ENCODE measurements at regions not wholly inside any gene's neighbourhood (a gene's known extent, or its start where the extent isn't known, plus 50 kb on each side); places are given as distances from the start of the nearest gene placed in this dataset.

- H3K27me3 Mint-ChIP-seq = no peaks in the 10 kb centered on the region
- DNase-seq (no peak), ATAC-seq (no peak)
- H3K4me3 Mint-ChIP-seq = no peak overlapping the region
- no peak overlapping the region for H3K27ac Mint-ChIP-seq
- H3K9me3 Mint-ChIP-seq = no peaks in the 10 kb centered on the region
- no peaks in the 10 kb centered on the region for H3K36me3 Mint-ChIP-seq (ENCODE audit: low read depth)
- no peaks in the 10 kb centered on the region for H3K4me1 Mint-ChIP-seq
These were observed 124.3 kb upstream of the SOX4 start for GRCh38 chr6:21469213-21469612.

GRCh38 chr6:21476112-21476511 is 117.4 kb upstream of the SOX4 start:
- ATAC-seq (no peak), DNase-seq (no peak)
- H3K9me3 Mint-ChIP-seq = no peaks in the 10 kb centered on the region
- no peaks in the 10 kb centered on the region for H3K36me3 Mint-ChIP-seq (ENCODE audit: low read depth)
- H3K27ac Mint-ChIP-seq = no peak overlapping the region
- no peak overlapping the region for H3K4me3 Mint-ChIP-seq
- H3K4me1 Mint-ChIP-seq = no peaks in the 10 kb centered on the region
- peaks cover 5% of the 10 kb centered on the region for H3K27me3 Mint-ChIP-seq

DNA sequence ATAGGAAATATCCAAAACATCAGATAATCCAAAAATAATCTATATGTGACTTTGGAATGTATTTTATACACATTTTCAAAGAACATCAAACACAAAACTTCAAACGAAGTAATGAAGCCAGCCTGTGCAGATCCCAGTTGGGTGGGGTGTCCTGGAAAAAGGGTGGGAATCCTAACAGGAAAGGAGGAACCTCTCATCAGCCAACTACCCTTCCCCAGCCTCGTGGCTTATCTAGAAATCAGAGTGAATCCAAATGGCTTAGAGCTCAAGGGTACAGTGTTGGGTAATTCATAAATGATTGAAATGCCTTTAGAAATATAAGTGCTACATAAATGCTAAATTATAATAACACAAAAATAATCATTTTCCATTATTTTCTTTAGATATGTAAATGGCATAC is 115.1 kb upstream of the SOX4 start:
- Mint-ChIP-seq H3K4me3 (no peak overlapping the region), H3K9me3 (no peaks in the 10 kb centered on the region), H3K4me1 (no peaks in the 10 kb centered on the region), H3K27ac (no peak overlapping the region), H3K27me3 (peaks cover 5% of the 10 kb centered on the region), H3K36me3 (ENCODE audit: low read depth) (no peaks in the 10 kb centered on the region)
- no peak for ATAC-seq
- no peak for DNase-seq

- Mint-ChIP-seq H3K4me1 (no peaks in the 10 kb centered on the region), H3K27ac (no peak overlapping the region), H3K27me3 (peaks cover 5% of the 10 kb centered on the region), H3K36me3 (ENCODE audit: low read depth) (no peaks in the 10 kb centered on the region), H3K4me3 (no peak overlapping the region), H3K9me3 (no peaks in the 10 kb centered on the region)
- DNase-seq (no peak), ATAC-seq (no peak)
These were observed 114.5 kb upstream of the SOX4 start for GRCh38 chr6:21478883-21479539.

DNA sequence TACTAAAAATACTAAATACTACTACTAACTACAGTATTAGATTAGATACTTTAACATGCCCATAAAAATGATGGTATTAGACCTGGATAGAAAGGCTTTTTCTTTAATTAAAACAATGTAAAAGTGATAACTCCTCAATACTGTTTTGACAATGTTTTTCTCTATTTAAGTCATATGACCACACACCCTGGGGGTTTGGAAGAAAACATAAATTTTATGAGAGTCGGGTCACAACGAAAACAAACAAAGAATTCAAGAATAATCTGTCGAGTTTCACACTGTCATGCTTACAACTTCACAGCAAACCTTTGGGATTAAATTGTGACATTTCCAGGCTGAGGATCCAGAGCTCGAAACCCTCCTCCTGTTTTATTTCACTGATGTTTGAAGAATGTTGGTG is 107.4 kb upstream of the SOX4 start:
- Mint-ChIP-seq H3K4me1 (no peaks in the 10 kb centered on the region), H3K27me3 (peaks cover 5% of the 10 kb centered on the region), H3K9me3 (no peaks in the 10 kb centered on the region), H3K27ac (no peak overlapping the region), H3K4me3 (no peak overlapping the region), H3K36me3 (ENCODE audit: low read depth) (no peaks in the 10 kb centered on the region)
- DNase-seq (no peak), ATAC-seq (no peak)

DNA sequence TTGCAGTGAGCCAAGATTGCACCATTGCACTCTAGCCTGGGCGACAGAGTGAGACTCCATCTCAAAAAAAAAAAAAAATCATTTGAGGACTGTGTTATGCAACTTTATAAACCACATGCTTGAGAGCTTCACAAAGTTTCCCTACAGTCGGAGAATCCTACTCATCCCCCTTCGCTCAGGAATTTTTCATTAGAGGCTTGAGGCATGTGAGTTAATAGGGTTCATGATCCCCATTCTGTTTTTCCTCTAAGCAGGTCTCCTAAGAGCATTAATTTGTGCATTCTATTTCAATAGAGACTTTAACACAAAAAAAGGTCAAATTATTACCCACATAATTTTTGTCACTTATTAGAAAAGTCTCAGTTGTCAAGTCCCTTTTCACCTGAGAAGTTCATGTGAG is 103.7 kb upstream of the SOX4 start:
- DNase-seq = no peak

GRCh38 chr6:21491955-21492354 is 101.6 kb upstream of the SOX4 start:
- no peaks in the 10 kb centered on the region for H3K9me3 Mint-ChIP-seq
- DNase-seq (no peak), ATAC-seq (no peak)
- H3K27ac Mint-ChIP-seq = no peak overlapping the region
- H3K4me1 Mint-ChIP-seq = no peaks in the 10 kb centered on the region
- H3K4me3 Mint-ChIP-seq = no peak overlapping the region
- peaks cover 5% of the 10 kb centered on the region for H3K27me3 Mint-ChIP-seq
- H3K36me3 Mint-ChIP-seq (ENCODE audit: low read depth) = no peaks in the 10 kb centered on the region

More for the DNA sequence above, 103.7 kb upstream of the SOX4 start:
- no peak overlapping the region for H3K27ac Mint-ChIP-seq
- no peak for ATAC-seq
- H3K4me1 Mint-ChIP-seq = no peaks in the 10 kb centered on the region
- no peak overlapping the region for H3K4me3 Mint-ChIP-seq
- no peaks in the 10 kb centered on the region for H3K9me3 Mint-ChIP-seq
- H3K36me3 Mint-ChIP-seq (ENCODE audit: low read depth) = no peaks in the 10 kb centered on the region
- peaks cover 5% of the 10 kb centered on the region for H3K27me3 Mint-ChIP-seq

DNA sequence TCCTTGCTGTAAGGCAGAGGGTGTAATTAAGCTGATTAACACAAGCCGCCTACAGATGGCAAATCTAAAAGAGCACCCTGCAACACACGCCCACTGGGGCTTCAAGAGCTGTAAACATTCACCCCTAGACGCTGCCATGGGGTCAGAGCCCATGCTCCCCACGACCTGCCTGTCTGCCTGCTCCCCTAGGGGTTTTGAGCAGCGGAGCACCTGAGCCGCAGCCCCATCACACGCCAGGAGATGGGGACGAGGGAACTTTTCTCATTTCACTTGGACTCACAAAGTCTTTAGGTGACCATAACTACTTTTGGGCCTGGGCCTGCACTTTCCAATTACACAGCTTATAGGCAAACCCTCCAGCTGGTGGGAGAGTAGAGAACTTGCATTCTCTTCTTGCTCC is 99.0 kb upstream of the SOX4 start:
- H3K9me3 Mint-ChIP-seq = no peaks in the 10 kb centered on the region
- no peaks in the 10 kb centered on the region for H3K36me3 Mint-ChIP-seq (ENCODE audit: low read depth)
- H3K27ac Mint-ChIP-seq = no peak overlapping the region
- H3K27me3 Mint-ChIP-seq = no peaks in the 10 kb centered on the region
- no peak overlapping the region for H3K4me3 Mint-ChIP-seq
- ATAC-seq (no peak), DNase-seq (no peak)
- H3K4me1 Mint-ChIP-seq = no peaks in the 10 kb centered on the region

- no peaks in the 10 kb centered on the region for H3K4me1 Mint-ChIP-seq
- H3K4me3 Mint-ChIP-seq = no peak overlapping the region
- ATAC-seq (no peak), DNase-seq (no peak)
- H3K36me3 Mint-ChIP-seq (ENCODE audit: low read depth) = no peaks in the 10 kb centered on the region
- no peaks in the 10 kb centered on the region for H3K27me3 Mint-ChIP-seq
- no peak overlapping the region for H3K27ac Mint-ChIP-seq
- H3K9me3 Mint-ChIP-seq = no peaks in the 10 kb centered on the region
These were observed 97.4 kb upstream of the SOX4 start for GRCh38 chr6:21496196-21496595.

DNA sequence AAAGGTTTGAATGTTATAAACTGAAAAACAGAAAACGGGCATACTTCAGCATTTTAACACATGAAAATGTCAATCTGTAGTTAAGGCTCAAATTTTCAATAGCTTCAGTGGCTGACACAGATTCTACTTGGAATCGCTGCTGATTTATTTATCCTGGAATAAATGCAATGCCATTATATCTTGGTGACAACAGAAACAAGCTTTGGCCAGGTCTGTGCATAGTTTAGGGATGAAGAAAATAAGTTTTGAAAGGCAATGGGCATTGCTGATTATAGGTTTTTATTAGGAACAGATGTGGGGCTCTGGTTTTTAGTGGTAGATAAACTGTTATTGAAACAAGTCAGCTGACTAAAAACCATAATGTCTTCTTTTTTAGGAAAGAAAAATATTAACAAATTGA is 96.8 kb upstream of the SOX4 start:
- Mint-ChIP-seq H3K4me1 (no peaks in the 10 kb centered on the region), H3K36me3 (ENCODE audit: low read depth) (no peaks in the 10 kb centered on the region), H3K9me3 (no peaks in the 10 kb centered on the region), H3K27ac (no peak overlapping the region), H3K4me3 (no peak overlapping the region), H3K27me3 (no peaks in the 10 kb centered on the region)
- DNase-seq = no peak
- ATAC-seq = no peak

DNA sequence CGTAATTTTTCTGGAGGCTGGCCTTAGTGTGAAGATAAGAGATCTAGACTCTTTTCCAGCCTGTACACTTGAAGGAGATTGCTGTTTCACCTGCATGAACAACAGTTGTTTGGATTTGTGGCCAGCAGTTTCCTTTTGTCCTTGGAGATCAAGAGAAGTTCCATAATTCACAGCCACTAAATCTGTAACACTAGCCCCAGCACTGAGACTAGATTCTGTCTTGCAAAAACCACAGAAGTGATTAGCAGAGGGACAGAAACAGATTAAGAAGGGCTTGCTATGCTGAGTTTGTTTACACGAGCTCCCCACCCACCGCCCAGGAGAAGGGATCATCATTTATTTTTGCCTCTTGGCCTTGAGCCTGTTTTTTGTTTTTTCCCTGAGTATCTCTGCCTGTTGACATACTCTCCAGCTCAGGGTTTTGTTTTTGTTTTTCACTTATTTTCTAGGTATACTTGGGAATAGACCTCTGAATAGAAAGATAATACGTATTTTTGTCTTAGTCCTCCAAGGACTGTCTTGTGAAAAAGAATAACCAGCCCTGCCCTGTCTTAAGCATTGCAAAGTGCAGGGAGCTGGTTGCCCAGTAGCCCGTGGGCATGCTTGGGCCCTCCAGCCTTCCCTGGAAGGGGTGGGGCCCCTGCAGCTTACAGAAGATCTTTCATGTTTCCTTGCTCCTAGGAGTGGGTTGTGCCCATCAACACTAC is 93.1 kb upstream of the SOX4 start:
- H3K4me1 Mint-ChIP-seq = no peaks in the 10 kb centered on the region
- H3K36me3 Mint-ChIP-seq (ENCODE audit: low read depth) = no peaks in the 10 kb centered on the region
- ATAC-seq (no peak), DNase-seq (no peak)
- no peak overlapping the region for H3K27ac Mint-ChIP-seq
- H3K27me3 Mint-ChIP-seq = no peaks in the 10 kb centered on the region
- H3K9me3 Mint-ChIP-seq = no peaks in the 10 kb centered on the region
- H3K4me3 Mint-ChIP-seq = no peak overlapping the region

GRCh38 chr6:21501021-21501354 is 92.6 kb upstream of the SOX4 start:
- no peaks in the 10 kb centered on the region for H3K36me3 Mint-ChIP-seq (ENCODE audit: low read depth)
- no peaks in the 10 kb centered on the region for H3K4me1 Mint-ChIP-seq
- H3K4me3 Mint-ChIP-seq = no peak overlapping the region
- H3K27ac Mint-ChIP-seq = no peak overlapping the region
- no peaks in the 10 kb centered on the region for H3K9me3 Mint-ChIP-seq
- DNase-seq (no peak), ATAC-seq (no peak)
- no peaks in the 10 kb centered on the region for H3K27me3 Mint-ChIP-seq

GRCh38 chr6:21501815-21502214 is 91.7 kb upstream of the SOX4 start:
- H3K9me3 Mint-ChIP-seq = no peaks in the 10 kb centered on the region
- DNase-seq (no peak), ATAC-seq (no peak)
- H3K4me1 Mint-ChIP-seq = no peaks in the 10 kb centered on the region
- H3K27me3 Mint-ChIP-seq = no peaks in the 10 kb centered on the region
- no peaks in the 10 kb centered on the region for H3K36me3 Mint-ChIP-seq (ENCODE audit: low read depth)
- H3K27ac Mint-ChIP-seq = no peak overlapping the region
- no peak overlapping the region for H3K4me3 Mint-ChIP-seq

- H3K27ac Mint-ChIP-seq = no peak overlapping the region
- no peaks in the 10 kb centered on the region for H3K9me3 Mint-ChIP-seq
These were observed 90.9 kb upstream of the SOX4 start for GRCh38 chr6:21502682-21503081.

GRCh38 chr6:21504790-21505189 is 88.8 kb upstream of the SOX4 start:
- Mint-ChIP-seq H3K4me3 (no peak overlapping the region), H3K36me3 (ENCODE audit: low read depth) (no peaks in the 10 kb centered on the region), H3K27ac (no peak overlapping the region), H3K27me3 (no peaks in the 10 kb centered on the region), H3K9me3 (no peaks in the 10 kb centered on the region), H3K4me1 (no peaks in the 10 kb centered on the region)
- DNase-seq = no peak
- no peak for ATAC-seq

More at GRCh38 chr6:21502682-21503081, 90.9 kb upstream of the SOX4 start:
- H3K36me3 Mint-ChIP-seq (ENCODE audit: low read depth) = no peaks in the 10 kb centered on the region
- DNase-seq (no peak), ATAC-seq (no peak)
- H3K4me3 Mint-ChIP-seq = no peak overlapping the region
- H3K27me3 Mint-ChIP-seq = no peaks in the 10 kb centered on the region
- no peaks in the 10 kb centered on the region for H3K4me1 Mint-ChIP-seq

DNA sequence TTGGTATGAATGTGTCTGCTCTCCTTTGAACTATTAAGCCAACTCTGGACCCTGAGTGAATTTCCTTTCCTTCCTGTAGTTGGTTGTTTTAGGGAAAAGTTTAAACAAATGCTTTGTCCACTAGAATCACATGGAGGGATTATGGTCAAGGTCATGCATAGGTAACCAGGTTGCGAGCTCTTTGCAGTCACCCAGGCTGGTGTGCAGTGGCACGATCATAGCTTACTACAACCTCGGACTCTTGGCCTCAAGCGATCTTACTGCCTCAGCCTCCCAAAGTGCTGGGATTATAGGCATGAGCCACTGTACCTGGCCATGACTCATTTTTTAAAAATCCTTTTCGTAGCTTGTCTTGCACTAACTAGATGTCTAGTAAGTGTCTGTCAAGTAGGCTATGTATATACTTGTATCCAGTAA is 88.0 kb upstream of the SOX4 start:
- H3K9me3 Mint-ChIP-seq = no peaks in the 10 kb centered on the region

More for the DNA sequence above, 88.0 kb upstream of the SOX4 start:
- H3K36me3 Mint-ChIP-seq (ENCODE audit: low read depth) = no peaks in the 10 kb centered on the region
- H3K27ac Mint-ChIP-seq = no peak overlapping the region
- H3K4me3 Mint-ChIP-seq = no peak overlapping the region
- no peaks in the 10 kb centered on the region for H3K4me1 Mint-ChIP-seq
- H3K27me3 Mint-ChIP-seq = no peaks in the 10 kb centered on the region
- ATAC-seq (no peak), DNase-seq (no peak)
